ENCODE measurements at regions not wholly inside any gene's neighbourhood (a gene's known extent, or its start where the extent isn't known, plus 50 kb on each side); places are given as distances from the start of the nearest gene placed in this dataset.

DNA sequence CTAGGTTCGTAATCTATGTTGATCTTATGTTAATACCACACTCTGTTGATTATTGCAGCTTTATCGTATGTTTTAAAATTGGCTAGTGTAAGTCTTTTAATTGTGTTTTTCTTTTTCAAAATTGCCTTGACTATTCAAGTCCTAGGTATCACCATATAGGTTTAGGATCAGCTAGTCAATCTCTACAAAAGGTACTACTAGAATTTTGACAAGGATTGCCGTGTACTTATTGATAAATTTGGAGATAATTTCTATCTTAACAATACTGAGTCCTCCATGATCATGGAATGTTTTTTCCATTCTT is 117.9 kb upstream of the PRSS3 start:
- no peak overlapping the region for H2AFZ ChIP-seq (replicated peaks; ENCODE audit: low read length, poor library complexity)
- H4K8ac ChIP-seq (ENCODE audit: low read depth in 2 of 2, low read length in 2 of 2), result no peak overlapping the region
- CTCF ChIA-PET, result no interaction called here
- no CpG with 5 or more reads among the region's 3 CpGs for WGBS, 2 experiments (ENCODE audit: extremely low coverage in 2 of 2, insufficient read length in 1 of 2)
- H3K9me3 ChIP-seq (ENCODE audit: control insufficient read depth, insufficient read depth, low read length), result peaks cover 2% of the 10 kb centered on the region; the same call in 1 of the 2 replicates
- no peak overlapping the region for H3K18ac ChIP-seq (ENCODE audit: low read depth, low read length)
- H3K4me1 ChIP-seq (ENCODE audit: control insufficient read depth, insufficient read depth, low read length), result no peaks in the 10 kb centered on the region
- no peak overlapping the region for H2BK15ac ChIP-seq (ENCODE audit: low read depth, low read length)
- H3K9me1 ChIP-seq (ENCODE audit: insufficient read depth, low read length), result no peaks in the 10 kb centered on the region
- H2BK120ac ChIP-seq (ENCODE audit: low read depth, low read length), result no peak overlapping the region
- no peak overlapping the region for H2BK5ac ChIP-seq (ENCODE audit: low read depth, low read length, poor library complexity, severe bottlenecking)
- H4K91ac ChIP-seq (ENCODE audit: insufficient read depth, low read depth, low read length), result no peak overlapping the region
- H3K9ac ChIP-seq (ENCODE audit: low read depth, low read length), result no peak overlapping the region
- H2AK9ac ChIP-seq (replicated peaks; ENCODE audit: low read depth, low read length, poor library complexity), result no peak overlapping the region
- in situ Hi-C loops (cut with MboI; ENCODE audit: low sequenced_read_pairs), result no loop called here
- H2AK5ac ChIP-seq (ENCODE audit: low read depth, low read length), result no peak overlapping the region
- dilution Hi-C loops (cut with HindIII; ENCODE audit: low sequenced_read_pairs, unreplicated experiment), result no loop called here
- H3K27me3 ChIP-seq (ENCODE audit: control insufficient read depth, insufficient read depth, low read length), result peaks cover 6% of the 10 kb centered on the region
- H3K4me3 ChIP-seq (ENCODE audit: insufficient read depth, low read depth, low read length), result peak overlapping the region; percentile 49
- H3K4me2 ChIP-seq (ENCODE audit: low read depth, low read length), result peak overlapping the region; percentile 4; the same call in 1 of the 2 replicates
- no peak overlapping the region for H4K5ac ChIP-seq (ENCODE audit: low read depth, low read length)
- no peak overlapping the region for H3K23ac ChIP-seq (ENCODE audit: low read depth, low read length)
- DNase-seq (no peak), ATAC-seq (ENCODE audit: low read depth) (no peak)
- H3K79me1 ChIP-seq (ENCODE audit: low read depth in 1 of 2, low read length in 2 of 2), result no peaks in the 10 kb centered on the region
- H3K4ac ChIP-seq (ENCODE audit: low read depth, low read length), result no peak overlapping the region
- TF ChIP-seq CEBPB (IDR thresholded peaks at IDR 0.05; ENCODE audit: low read depth, low read length) (no peak), FOS (IDR thresholded peaks at IDR 0.05; ENCODE audit: low read depth, low read length) (no peak), RCOR1 (IDR thresholded peaks at IDR 0.05; ENCODE audit: insufficient replicate concordance, low read length) (no peak), RFX5 (IDR thresholded peaks at IDR 0.05; ENCODE audit: low read depth, low read length) (no peak), BHLHE40 (IDR thresholded peaks at IDR 0.05; ENCODE audit: low read depth, low read length) (no peak), RAD21 (IDR thresholded peaks at IDR 0.05; ENCODE audit: low read length) (no peak)
- TF ChIP-seq, protein P1, sequence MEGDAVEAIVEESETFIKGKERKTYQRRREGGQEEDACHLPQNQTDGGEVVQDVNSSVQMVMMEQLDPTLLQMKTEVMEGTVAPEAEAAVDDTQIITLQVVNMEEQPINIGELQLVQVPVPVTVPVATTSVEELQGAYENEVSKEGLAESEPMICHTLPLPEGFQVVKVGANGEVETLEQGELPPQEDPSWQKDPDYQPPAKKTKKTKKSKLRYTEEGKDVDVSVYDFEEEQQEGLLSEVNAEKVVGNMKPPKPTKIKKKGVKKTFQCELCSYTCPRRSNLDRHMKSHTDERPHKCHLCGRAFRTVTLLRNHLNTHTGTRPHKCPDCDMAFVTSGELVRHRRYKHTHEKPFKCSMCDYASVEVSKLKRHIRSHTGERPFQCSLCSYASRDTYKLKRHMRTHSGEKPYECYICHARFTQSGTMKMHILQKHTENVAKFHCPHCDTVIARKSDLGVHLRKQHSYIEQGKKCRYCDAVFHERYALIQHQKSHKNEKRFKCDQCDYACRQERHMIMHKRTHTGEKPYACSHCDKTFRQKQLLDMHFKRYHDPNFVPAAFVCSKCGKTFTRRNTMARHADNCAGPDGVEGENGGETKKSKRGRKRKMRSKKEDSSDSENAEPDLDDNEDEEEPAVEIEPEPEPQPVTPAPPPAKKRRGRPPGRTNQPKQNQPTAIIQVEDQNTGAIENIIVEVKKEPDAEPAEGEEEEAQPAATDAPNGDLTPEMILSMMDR (conservative IDR thresholded peaks at IDR 0.05; ENCODE audit: low read depth, low read length), result no peak
- TF ChIP-seq, protein P2, sequence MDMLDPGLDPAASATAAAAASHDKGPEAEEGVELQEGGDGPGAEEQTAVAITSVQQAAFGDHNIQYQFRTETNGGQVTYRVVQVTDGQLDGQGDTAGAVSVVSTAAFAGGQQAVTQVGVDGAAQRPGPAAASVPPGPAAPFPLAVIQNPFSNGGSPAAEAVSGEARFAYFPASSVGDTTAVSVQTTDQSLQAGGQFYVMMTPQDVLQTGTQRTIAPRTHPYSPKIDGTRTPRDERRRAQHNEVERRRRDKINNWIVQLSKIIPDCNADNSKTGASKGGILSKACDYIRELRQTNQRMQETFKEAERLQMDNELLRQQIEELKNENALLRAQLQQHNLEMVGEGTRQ (IDR thresholded peaks at IDR 0.05; ENCODE audit: low read depth, low read length), result no peak
- no peak overlapping the region for H3K14ac ChIP-seq (replicated peaks; ENCODE audit: low read depth, low read length)
- no peak overlapping the region for H2BK20ac ChIP-seq (ENCODE audit: low read depth, low read length)
- intact Hi-C loops (cut with micrococcal nuclease), result loop anchor here (5.0 kb wide), 1 partner anchor 40 kb away; no protein-coding TSS in a partner anchor
- POLR2A ChIA-PET (ENCODE audit: unreplicated experiment), result no interaction called here
- no peaks in the 10 kb centered on the region for H4K20me1 ChIP-seq (ENCODE audit: insufficient read depth, low read length)
- H3K36me3 ChIP-seq (ENCODE audit: control insufficient read depth, insufficient read depth, low read length), result no peaks in the 10 kb centered on the region
- H3K56ac ChIP-seq (ENCODE audit: extremely low read depth, insufficient read depth, low read length), result no peak overlapping the region
- no TSS peak for BruUV-seq (replicated peaks)
- H3K27ac ChIP-seq (ENCODE audit: insufficient read depth, low read length), result no peak overlapping the region

Measured in IMR-90 (cell line).